Stimulated activated CD8-positive, alpha-beta memory T cell treated with anti-CD3 and anti-CD28 coated beads, Interleukin-12 subunit alpha, Interleukin-12 subunit beta, amount 100 ng/mL, for 1 hour (primary cell): ENCODE measurements at regions not wholly inside any gene's neighbourhood (a gene's known extent, or its start where the extent isn't known, plus 50 kb on each side); places are given as distances from the start of the nearest gene placed in this dataset.
"Not testable (repeated sequence)": the region's sequence is repeated elsewhere in the genome, so short reads cannot be mapped to it uniquely, and the experiment has no call there.

Source experiments
- DNase-seq: peaks from one replicate; pipeline ENCODE4 v3.0.0-alpha.2; 2020; ENCODE audit warnings: low read depth

GRCh38 chr2:242027676-242028450 lies 158.3 kb downstream of the RTP5 start:
- DNase-seq = no peak

- no peak for DNase-seq
Measured at GRCh38 chr2:242029422-242030225, 160.1 kb downstream of the RTP5 start.

- DNase-seq = no peak
Measured at GRCh38 chr2:242030226-242030575, 160.7 kb downstream of the RTP5 start.

- no peak for DNase-seq
Measured at GRCh38 chr2:242030858-242031257, 161.3 kb downstream of the RTP5 start.

- peak; percentile 49 for DNase-seq
Measured at GRCh38 chr2:242031481-242032019, 162.0 kb downstream of the RTP5 start.

- DNase-seq = no peak
Measured at GRCh38 chr2:242032780-242033656, 163.5 kb downstream of the RTP5 start.

GRCh38 chr2:242034138-242034537 lies 164.6 kb downstream of the RTP5 start:
- DNase-seq = no peak

GRCh38 chr2:242034996-242035814 lies 165.7 kb downstream of the RTP5 start:
- no peak for DNase-seq

- no peak for DNase-seq
Measured at GRCh38 chr2:242035858-242036652, 166.5 kb downstream of the RTP5 start.

GRCh38 chr2:242036653-242036950 lies 167.1 kb downstream of the RTP5 start:
- no peak for DNase-seq

- no peak for DNase-seq
Measured at GRCh38 chr2:242038166-242038927, 168.8 kb downstream of the RTP5 start.

- no peak for DNase-seq
Measured at GRCh38 chr2:242038928-242039341, 169.4 kb downstream of the RTP5 start.

- DNase-seq = no peak
Measured at GRCh38 chr2:242040303-242040655, 170.8 kb downstream of the RTP5 start.

- DNase-seq = no peak
Measured at GRCh38 chr2:242040681-242041080, 171.2 kb downstream of the RTP5 start.

- DNase-seq = no peak
Measured at GRCh38 chr2:242041816-242042215, 172.3 kb downstream of the RTP5 start.

- DNase-seq = no peak
Measured at GRCh38 chr2:242043538-242044312, 174.2 kb downstream of the RTP5 start.

GRCh38 chr2:242044313-242044590 lies 174.7 kb downstream of the RTP5 start:
- no peak for DNase-seq

- DNase-seq = not testable (repeated sequence)
Measured at GRCh38 chr2:242045596-242046144, 176.1 kb downstream of the RTP5 start.

GRCh38 chr2:242046206-242046826 lies 176.8 kb downstream of the RTP5 start:
- no peak for DNase-seq
